NT2/D1 (cell line): ENCODE measurements at regions not wholly inside any gene's neighbourhood (a gene's known extent, or its start where the extent isn't known, plus 50 kb on each side); places are given as distances from the start of the nearest gene placed in this dataset.
"Not testable (repeated sequence)": the region's sequence is repeated elsewhere in the genome, so short reads cannot be mapped to it uniquely, and the experiment has no call there.

Experiments used
- DNase-seq: peaks from one replicate; pipeline ENCODE4 v3.0.0-alpha.2; 2011; ENCODE audit warnings: low read depth, low spot score
- H3K27me3 ChIP-seq: 2 replicates; pipeline ENCODE4 v1.6.0; 2011; ENCODE audit warnings: mild to moderate bottlenecking; ENCODE audit not compliant: insufficient read length, insufficient read depth
- H3K36me3 ChIP-seq: 2 replicates; pipeline ENCODE4 v1.6.1; 2011; ENCODE audit warnings: mild to moderate bottlenecking, low read length, mixed read lengths; ENCODE audit not compliant: insufficient read depth, insufficient read length
- H3K4me1 ChIP-seq: 2 replicates; pipeline ENCODE4 v1.5.1; 2011; ENCODE audit not compliant: insufficient read depth, insufficient read length
- H3K4me3 ChIP-seq: 2 replicates; pipeline ENCODE4 v1.5.1; 2011; ENCODE audit warnings: low read depth; ENCODE audit not compliant: insufficient read length
- H3K9ac ChIP-seq: 2 replicates; pipeline ENCODE4 v1.6.0; 2011; ENCODE audit warnings: low read depth; ENCODE audit not compliant: insufficient read length
- H3K9me3 ChIP-seq: 2 replicates; pipeline ENCODE4 v1.5.1; 2011; ENCODE audit warnings: mild to moderate bottlenecking, low read length; ENCODE audit not compliant: insufficient read depth
- SUZ12 ChIP-seq: IDR thresholded peaks from 2 replicates; pipeline ENCODE4 v1.6.1; 2011; ENCODE audit not compliant: insufficient read length, insufficient read depth; ENCODE audit errors: extremely low read depth
- YY1 ChIP-seq: IDR thresholded peaks from 2 replicates; pipeline ENCODE4 v1.6.1; 2011; ENCODE audit not compliant: insufficient read length, insufficient read depth
- ZNF274 ChIP-seq: IDR thresholded peaks from 2 replicates; pipeline ENCODE4 v1.6.1; 2011; ENCODE audit warnings: mild to moderate bottlenecking, low read depth, low read length

DNA sequence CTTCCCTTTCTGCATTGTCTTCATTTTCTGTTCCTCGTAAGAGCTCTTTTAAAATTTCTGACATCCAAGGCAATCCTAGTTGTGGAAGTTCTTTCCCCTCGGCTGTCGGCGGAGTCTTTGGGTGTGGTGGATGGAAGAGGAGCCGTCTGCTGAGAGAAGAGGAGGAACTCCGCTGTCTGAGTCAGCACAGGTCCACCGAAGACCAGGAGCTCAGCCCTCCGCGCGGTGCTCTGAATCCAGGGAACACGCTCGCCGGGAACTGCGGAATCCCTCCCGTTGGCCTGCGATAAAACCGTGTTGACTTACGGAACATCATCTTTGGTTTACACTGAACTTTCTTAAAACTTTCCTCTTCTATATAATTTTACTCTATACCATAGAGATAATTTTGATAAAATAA, 100.7 kb upstream of the IRX4 start:
- H3K9me3 ChIP-seq, result peaks cover 4% of the 10 kb centered on the region
- TF ChIP-seq YY1, result no peak
- TF ChIP-seq ZNF274, result no peak
- TF ChIP-seq SUZ12, result no peak
- H3K4me3 ChIP-seq, result no peak overlapping the region
- H3K27me3 ChIP-seq, result no peaks in the 10 kb centered on the region
- no peaks in the 10 kb centered on the region for H3K4me1 ChIP-seq
- H3K9ac ChIP-seq, result no peak overlapping the region
- no peaks in the 10 kb centered on the region for H3K36me3 ChIP-seq
- DNase-seq, result no peak

DNA sequence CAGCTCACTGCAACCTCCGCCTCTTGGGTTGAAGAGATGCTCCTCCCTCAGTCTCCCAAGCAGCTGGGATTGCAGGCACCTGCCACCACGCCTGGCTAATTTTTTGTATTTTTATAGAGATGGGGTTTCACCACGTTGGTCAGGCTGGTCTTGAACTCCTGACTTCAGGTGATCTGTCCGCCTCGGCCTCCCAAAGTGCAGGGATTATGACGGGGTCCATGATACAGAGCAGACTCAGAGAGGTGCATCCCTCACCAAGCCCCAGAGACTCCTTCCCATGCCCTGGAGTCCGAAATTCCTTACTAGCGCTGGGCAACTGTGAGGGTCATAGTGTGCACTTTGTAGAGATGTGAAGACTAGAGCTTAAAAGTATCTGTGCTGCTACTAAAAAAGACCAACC, 99.8 kb upstream of the IRX4 start:
- H3K36me3 ChIP-seq, DNase-seq, H3K9ac ChIP-seq, H3K4me1 ChIP-seq, H3K27me3 ChIP-seq, H3K4me3 ChIP-seq, H3K9me3 ChIP-seq: not testable (repeated sequence)

DNA sequence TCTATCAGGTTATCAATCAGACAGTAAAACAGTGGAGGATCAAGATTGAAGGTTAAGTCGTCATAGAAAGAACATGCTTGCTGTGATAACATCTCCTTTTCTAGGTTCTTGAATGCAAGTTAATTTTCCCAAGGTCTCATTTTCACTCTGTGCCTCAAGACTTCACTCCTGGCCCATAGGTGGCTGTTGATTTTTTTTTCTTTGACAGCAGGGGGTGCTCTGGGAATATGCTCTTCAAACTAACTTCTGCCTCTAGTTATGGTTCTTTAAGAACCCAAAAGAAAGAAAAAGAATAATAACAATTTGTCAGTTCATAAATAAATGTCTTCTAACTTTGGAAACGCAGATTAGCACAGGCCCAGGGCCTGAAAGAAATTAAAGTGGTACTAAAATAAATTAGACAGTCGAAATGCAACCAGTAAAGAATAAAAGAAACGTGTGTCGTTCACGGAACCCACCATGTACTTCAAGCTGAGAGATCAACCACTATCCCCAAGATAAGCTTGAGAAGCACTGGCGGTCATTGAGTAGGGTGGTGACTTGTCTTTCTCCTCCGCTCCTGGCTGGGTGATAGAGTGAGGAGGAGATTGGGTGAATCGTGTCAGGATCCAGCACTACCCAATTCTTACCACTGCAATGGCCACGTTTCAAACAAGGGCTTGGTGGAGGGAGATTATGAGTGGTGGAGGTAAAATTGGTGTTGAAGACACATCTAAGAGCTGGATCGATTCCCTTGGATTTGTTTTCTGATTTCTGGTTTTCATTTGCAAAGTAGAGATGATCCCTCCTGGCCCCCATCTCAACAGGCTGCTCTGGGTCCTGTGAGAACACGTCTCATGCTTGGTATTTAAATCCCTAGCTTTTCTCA, 93.4 kb upstream of the IRX4 start:
- Histone ChIP-seq H3K36me3 (no peaks in the 10 kb centered on the region), H3K4me1 (peaks cover 2% of the 10 kb centered on the region), H3K27me3 (peaks cover 4% of the 10 kb centered on the region), H3K9me3 (no peaks in the 10 kb centered on the region), H3K9ac (no peak overlapping the region), H3K4me3 (no peak overlapping the region)
- no peak for DNase-seq
- TF ChIP-seq ZNF274 (no peak), SUZ12 (no peak), YY1 (no peak)

DNA sequence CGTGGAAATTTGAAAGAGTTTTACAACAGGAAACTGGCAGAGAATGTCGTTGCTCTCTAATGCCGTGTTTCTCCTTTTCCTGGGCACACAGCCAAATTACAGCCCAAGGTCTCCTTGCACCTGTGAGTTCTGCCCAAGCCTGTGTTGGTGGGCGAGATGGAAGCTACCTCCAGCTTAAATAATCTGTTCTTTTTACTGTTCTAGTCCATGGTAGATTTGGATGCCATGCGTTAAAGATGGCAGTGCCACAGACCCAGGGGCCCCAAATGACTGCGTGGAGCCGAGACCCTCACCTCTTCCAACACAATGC, 92.6 kb upstream of the IRX4 start:
- no peak overlapping the region for H3K9ac ChIP-seq
- no peak for DNase-seq
- no peaks in the 10 kb centered on the region for H3K36me3 ChIP-seq
- H3K9me3 ChIP-seq, result no peaks in the 10 kb centered on the region
- peaks cover 2% of the 10 kb centered on the region for H3K4me1 ChIP-seq
- TF ChIP-seq ZNF274, result no peak
- TF ChIP-seq SUZ12, result no peak
- TF ChIP-seq YY1, result no peak
- H3K27me3 ChIP-seq, result peaks cover 4% of the 10 kb centered on the region
- no peak overlapping the region for H3K4me3 ChIP-seq

DNA sequence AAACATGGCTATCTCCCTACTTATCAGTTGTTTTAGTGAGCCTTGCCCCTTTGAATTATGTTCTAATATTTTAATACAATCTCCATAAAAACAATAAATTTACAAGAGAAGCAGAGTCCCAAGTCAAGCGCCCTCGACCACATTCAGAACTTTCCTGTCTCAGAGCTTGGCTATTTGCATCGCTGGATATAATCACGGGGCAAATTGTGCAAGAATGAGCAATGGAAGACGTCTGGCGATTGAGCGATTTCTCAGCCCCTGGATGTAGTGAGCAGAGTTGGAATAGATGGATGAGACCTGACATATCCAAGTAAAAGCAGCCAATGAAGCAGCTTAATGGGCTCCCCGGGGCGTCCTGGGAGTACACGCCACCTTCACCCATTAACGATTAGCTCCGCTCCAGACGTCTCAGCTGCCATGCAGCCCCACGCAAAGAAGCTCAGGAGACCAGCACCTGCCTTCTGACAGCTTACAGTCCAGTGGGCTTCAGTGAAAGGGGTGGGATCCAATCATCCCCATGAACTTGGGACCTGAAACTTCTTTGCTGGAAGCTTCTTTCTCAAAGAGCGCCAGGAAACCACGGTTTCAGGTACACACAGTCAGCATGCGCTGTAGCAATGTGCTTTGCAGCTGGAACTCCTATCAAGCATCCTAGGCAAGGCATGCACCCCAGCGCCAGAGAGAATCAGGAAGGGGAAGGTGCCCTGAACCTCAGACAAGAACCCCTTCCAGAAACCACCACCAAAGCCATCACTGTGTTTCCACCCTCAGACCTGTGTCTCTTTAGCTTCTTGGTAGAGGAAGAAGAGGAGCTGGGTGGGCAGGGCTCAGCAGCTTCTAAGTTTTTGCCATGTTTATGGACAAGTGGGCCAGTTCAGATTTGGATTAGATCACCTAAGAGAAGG, 92.0 kb upstream of the IRX4 start:
- Histone ChIP-seq H3K4me1 (peaks cover 2% of the 10 kb centered on the region), H3K9me3 (no peaks in the 10 kb centered on the region), H3K36me3 (no peaks in the 10 kb centered on the region), H3K4me3 (no peak overlapping the region), H3K27me3 (peaks cover 4% of the 10 kb centered on the region), H3K9ac (no peak overlapping the region)
- no peak for TF ChIP-seq ZNF274
- TF ChIP-seq SUZ12, result no peak
- TF ChIP-seq YY1, result no peak
- no peak for DNase-seq

DNA sequence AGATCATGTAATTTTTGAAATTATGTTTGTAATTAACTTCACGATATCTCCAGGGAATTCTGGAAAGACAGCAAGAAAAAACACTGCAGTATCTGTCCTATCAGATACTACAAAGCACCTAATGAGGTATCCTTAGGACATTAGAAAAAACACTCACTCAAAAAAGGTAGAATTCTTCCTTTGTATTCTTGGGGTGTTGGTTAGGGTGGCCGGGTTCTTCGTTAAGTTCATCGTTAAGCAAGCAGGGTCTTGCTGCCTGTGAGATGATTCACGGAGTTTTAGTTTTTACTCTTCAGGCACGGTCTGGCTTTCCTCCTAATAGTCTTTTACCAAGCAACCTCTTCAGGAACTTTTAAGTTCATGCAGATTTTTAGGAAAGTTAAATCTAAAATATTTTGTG, 91.4 kb upstream of the IRX4 start:
- Histone ChIP-seq H3K27me3 (peaks cover 4% of the 10 kb centered on the region), H3K36me3 (no peaks in the 10 kb centered on the region), H3K4me1 (peaks cover 2% of the 10 kb centered on the region), H3K4me3 (no peak overlapping the region), H3K9me3 (no peaks in the 10 kb centered on the region), H3K9ac (no peak overlapping the region)
- DNase-seq, result no peak
- no peak for TF ChIP-seq ZNF274
- no peak for TF ChIP-seq SUZ12
- TF ChIP-seq YY1, result no peak

DNA sequence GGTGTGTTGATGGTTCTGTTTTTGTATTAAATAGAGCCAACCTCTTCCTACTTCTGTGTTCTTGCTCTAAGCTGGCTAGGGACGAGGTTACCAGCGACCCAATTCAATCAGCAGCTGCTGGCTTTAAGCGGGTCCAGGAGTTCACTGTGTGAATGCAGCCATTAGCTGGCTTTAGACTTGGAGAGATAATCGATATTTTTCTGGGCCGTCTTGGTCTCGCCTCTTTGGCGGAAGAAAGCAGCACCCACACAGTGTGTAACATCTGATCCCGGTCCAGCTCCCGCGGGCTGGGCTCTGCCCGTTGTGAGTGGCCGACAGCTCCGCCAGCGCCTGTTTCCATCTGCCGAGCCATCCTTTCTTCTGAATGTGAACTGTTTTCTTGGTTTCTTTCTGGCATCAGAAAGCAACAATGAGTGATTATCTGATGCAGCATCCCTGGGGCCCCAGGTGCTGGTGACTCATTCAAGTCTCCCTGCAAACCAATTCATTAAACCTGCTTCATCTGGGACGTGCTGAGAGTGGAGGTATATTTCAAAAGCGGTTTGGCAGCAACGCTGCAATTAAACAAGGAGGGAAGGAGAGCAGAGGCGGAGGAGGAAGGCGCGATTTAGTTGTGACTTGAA, 90.8 kb upstream of the IRX4 start:
- no peak for DNase-seq
- H3K9ac ChIP-seq, result no peak overlapping the region
- no peak for TF ChIP-seq ZNF274
- TF ChIP-seq YY1, result no peak
- TF ChIP-seq SUZ12, result no peak
- no peaks in the 10 kb centered on the region for H3K36me3 ChIP-seq
- H3K27me3 ChIP-seq, result peaks cover 4% of the 10 kb centered on the region
- no peak overlapping the region for H3K4me3 ChIP-seq
- H3K4me1 ChIP-seq, result peaks cover 2% of the 10 kb centered on the region
- no peaks in the 10 kb centered on the region for H3K9me3 ChIP-seq
